ENCODE measurements at regions not wholly inside any gene's neighbourhood (a gene's known extent, or its start where the extent isn't known, plus 50 kb on each side); places are given as distances from the start of the nearest gene placed in this dataset.

DNA sequence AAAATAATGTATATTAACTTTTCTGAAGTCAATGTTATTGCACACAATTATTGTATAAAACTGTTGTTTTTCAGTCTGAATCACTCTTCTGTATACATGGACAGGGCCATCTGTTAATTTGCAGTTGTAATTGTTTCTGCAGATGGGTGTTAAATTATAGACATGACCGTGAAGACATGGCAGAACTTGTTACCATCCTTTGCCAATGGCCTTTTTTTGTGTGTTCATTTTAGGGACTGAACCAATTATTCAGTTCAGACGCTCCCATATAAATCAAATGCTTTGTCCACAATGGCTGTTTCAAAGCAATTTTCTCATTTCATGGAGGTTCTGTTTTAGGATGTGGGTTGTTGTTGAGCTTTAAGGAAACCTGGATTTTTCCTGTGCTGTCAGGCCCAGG, 533.7 kb downstream of the DOK5 start:
- TF ChIP-seq, protein P1, sequence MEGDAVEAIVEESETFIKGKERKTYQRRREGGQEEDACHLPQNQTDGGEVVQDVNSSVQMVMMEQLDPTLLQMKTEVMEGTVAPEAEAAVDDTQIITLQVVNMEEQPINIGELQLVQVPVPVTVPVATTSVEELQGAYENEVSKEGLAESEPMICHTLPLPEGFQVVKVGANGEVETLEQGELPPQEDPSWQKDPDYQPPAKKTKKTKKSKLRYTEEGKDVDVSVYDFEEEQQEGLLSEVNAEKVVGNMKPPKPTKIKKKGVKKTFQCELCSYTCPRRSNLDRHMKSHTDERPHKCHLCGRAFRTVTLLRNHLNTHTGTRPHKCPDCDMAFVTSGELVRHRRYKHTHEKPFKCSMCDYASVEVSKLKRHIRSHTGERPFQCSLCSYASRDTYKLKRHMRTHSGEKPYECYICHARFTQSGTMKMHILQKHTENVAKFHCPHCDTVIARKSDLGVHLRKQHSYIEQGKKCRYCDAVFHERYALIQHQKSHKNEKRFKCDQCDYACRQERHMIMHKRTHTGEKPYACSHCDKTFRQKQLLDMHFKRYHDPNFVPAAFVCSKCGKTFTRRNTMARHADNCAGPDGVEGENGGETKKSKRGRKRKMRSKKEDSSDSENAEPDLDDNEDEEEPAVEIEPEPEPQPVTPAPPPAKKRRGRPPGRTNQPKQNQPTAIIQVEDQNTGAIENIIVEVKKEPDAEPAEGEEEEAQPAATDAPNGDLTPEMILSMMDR (IDR thresholded peaks at IDR 0.05) = no peak
- no peak for TF ChIP-seq POLR2A (IDR thresholded peaks at IDR 0.05)
